A549 (cell line): ENCODE measurements at regions not wholly inside any gene's neighbourhood (a gene's known extent, or its start where the extent isn't known, plus 50 kb on each side); places are given as distances from the start of the nearest gene placed in this dataset.

Experiments used
- ATAC-seq, 2 experiments: fragments of 200-7000 bp in 1 of 2; fragments of >200 bp in 1 of 2; cut with Nextera tagmentation in 1 of 2; cut with Tn5 transposase in 1 of 2; 3 replicates each; pipeline versions ENCODE4 v1.8.0 to v1.9.1; 2018 to 2020; ENCODE audit warnings: mild to moderate bottlenecking in 1 of 2, moderate library complexity in 1 of 2
- CTCF ChIA-PET: fragments of 300-600 bp; sonication (Branson Sonifier 250); formaldehyde crosslinking; extraction: SDS; loops from one replicate; lab custom pipeline; 2021; ENCODE audit warnings: antibody characterized with exemption, inconsistent platforms; lab: Yijun Ruan, JAX
- POLR2A ChIA-PET: fragments of 350-600 bp; formaldehyde crosslinking; extraction: SDS; loops from one replicate; lab custom pipeline; 2021; ENCODE audit warnings: antibody characterized with exemption, inconsistent platforms; lab: Yijun Ruan, JAX
- DNase-seq, 2 experiments: peaks; one replicate each; pipeline versions ENCODE4 v3.0.0 to v3.0.0-alpha.2; 2011 to 2016; ENCODE audit warnings: low read depth in 1 of 2, low spot score in 1 of 2
- FAIRE-seq: peaks from 2 replicates; lab custom pipeline; 2011; peaks lifted over from hg19 to GRCh38; lab: Jason Lieb, UNC
- H3K27ac ChIP-seq, 2 experiments: fragments of >200 bp; sonication (Bioruptor Twin); formaldehyde crosslinking; 3 replicates each; pipeline ENCODE4 v1.5.1; 2016 to 2017
- H3K4me1 ChIP-seq: fragments of >200 bp; sonication (Bioruptor Twin); formaldehyde crosslinking; 3 replicates; pipeline ENCODE4 v1.6.1; 2016
- H3K4me2 ChIP-seq: fragments of >200 bp; sonication (Bioruptor Twin); formaldehyde crosslinking; 3 replicates; pipeline ENCODE4 v1.6.1; 2016
- H3K4me3 ChIP-seq: fragments of >200 bp; sonication (Bioruptor Twin); formaldehyde crosslinking; 3 replicates; pipeline ENCODE4 v1.5.1; 2016
- H3K9me3 ChIP-seq: fragments of >200 bp; sonication (Bioruptor Twin); formaldehyde crosslinking; 3 replicates; pipeline ENCODE4 v1.6.1; 2016
- BCL3 ChIP-seq: fragments of >200 bp; sonication (Bioruptor Twin); formaldehyde crosslinking; IDR thresholded peaks from 3 replicates; pipeline ENCODE4 v1.6.1; 2016
- CHD2 ChIP-seq: fragments of 150-350 bp; IDR thresholded peaks from 2 replicates; pipeline ENCODE4 v1.6.1; 2014; ENCODE audit warnings: low read length; ENCODE audit not compliant: partially characterized antibody
- EHMT2 ChIP-seq: fragments of 200-600 bp; sonication (generic); IDR thresholded peaks from 2 replicates; pipeline ENCODE4 v1.6.1; 2016; ENCODE audit warnings: antibody characterized with exemption, low read depth, mild to moderate bottlenecking, moderate library complexity
- ELK1 ChIP-seq: fragments of 150-350 bp; IDR thresholded peaks from 2 replicates; pipeline ENCODE4 v1.6.1; 2014; ENCODE audit warnings: low read depth, mild to moderate bottlenecking, low read length
- EP300 ChIP-seq, 2 experiments: fragments of >200 bp; sonication (Bioruptor Twin); formaldehyde crosslinking; IDR thresholded peaks; 2 replicates in 1 of 2; 3 replicates in 1 of 2; pipeline ENCODE4 v1.6.1; 2016 to 2017
- ESRRA ChIP-seq: fragments of 150-350 bp; IDR thresholded peaks from 2 replicates; pipeline ENCODE4 v1.6.1; 2014; ENCODE audit warnings: mild to moderate bottlenecking, low read length, borderline replicate concordance
- FOSL2 ChIP-seq, 2 experiments: fragments of 450-650 bp in 1 of 2; fragments of >200 bp in 1 of 2; sonication (Bioruptor Twin) in 1 of 2; formaldehyde crosslinking; IDR thresholded peaks; 2 replicates each; pipeline versions ENCODE4 v1.5.0 to v1.6.1; 2016 to 2020; ENCODE audit warnings: mild to moderate bottlenecking in 1 of 2, moderate library complexity in 1 of 2
- FOXS1 ChIP-seq: fragments of 250-450 bp; sonication (Bioruptor Pico); IDR thresholded peaks from 2 replicates; pipeline ENCODE4 v1.5.0; 2020; ENCODE audit warnings: mild to moderate bottlenecking, moderate library complexity
- GATA3 ChIP-seq: IDR thresholded peaks from 2 replicates; pipeline ENCODE4 v1.6.1; 2012; ENCODE audit warnings: borderline replicate concordance
- HEYL ChIP-seq: fragments of 250-450 bp; sonication (Bioruptor Pico); IDR thresholded peaks from 2 replicates; pipeline ENCODE4 v1.8.0; 2021; ENCODE audit warnings: mild to moderate bottlenecking, moderate library complexity
- HMGXB4 ChIP-seq: fragments of 250-450 bp; sonication (Bioruptor Pico); IDR thresholded peaks from 2 replicates; pipeline ENCODE4 v1.5.0; 2021; ENCODE audit warnings: mild to moderate bottlenecking, moderate library complexity, borderline replicate concordance
- JUN ChIP-seq, 2 experiments: fragments of >200 bp; sonication (Bioruptor Twin); formaldehyde crosslinking; IDR thresholded peaks; 2 replicates in 1 of 2; 3 replicates in 1 of 2; pipeline ENCODE4 v1.6.1; 2016 to 2017
- JUNB ChIP-seq: fragments of >200 bp; sonication (Bioruptor Twin); formaldehyde crosslinking; IDR thresholded peaks from 2 replicates; pipeline ENCODE4 v1.6.1; 2016
- KDM5A ChIP-seq: fragments of 200-600 bp; sonication (generic); IDR thresholded peaks from 2 replicates; pipeline ENCODE4 v1.6.1; 2016; ENCODE audit warnings: antibody characterized with exemption, mild to moderate bottlenecking
- MAX ChIP-seq: IDR thresholded peaks from 2 replicates; pipeline ENCODE4 v1.6.1; 2012
- POLR2AphosphoS2 ChIP-seq: conservative IDR thresholded peaks from 2 replicates; pipeline ENCODE4 v1.6.1; 2012; ENCODE audit warnings: low read length, improper control_type of control experiment, inconsistent platforms
- RAD21 ChIP-seq, 2 experiments: fragments of >200 bp in 1 of 2; sonication (Bioruptor Twin) in 1 of 2; formaldehyde crosslinking in 1 of 2; IDR thresholded peaks in 1 of 2; conservative IDR thresholded peaks in 1 of 2; 2 replicates in 1 of 2; 3 replicates in 1 of 2; pipeline ENCODE4 v1.6.1; 2012 to 2018; ENCODE audit warnings: inconsistent platforms in 1 of 2
- RARB ChIP-seq: fragments of 250-450 bp; sonication (Bioruptor Pico); IDR thresholded peaks from 2 replicates; pipeline ENCODE4 v1.8.0; 2021; ENCODE audit warnings: mild to moderate bottlenecking, moderate library complexity
- RCOR1 ChIP-seq: fragments of 150-350 bp; IDR thresholded peaks from 2 replicates; pipeline ENCODE4 v1.6.1; 2014; ENCODE audit warnings: antibody characterized with exemption, low read length, low read depth
- RFX5 ChIP-seq: fragments of 450-650 bp; IDR thresholded peaks from 2 replicates; pipeline ENCODE4 v1.7.1; 2014; ENCODE audit warnings: antibody characterized with exemption, mild to moderate bottlenecking, moderate library complexity
- SMC3 ChIP-seq: fragments of >200 bp; sonication (Bioruptor Twin); formaldehyde crosslinking; IDR thresholded peaks from 3 replicates; pipeline ENCODE4 v1.6.1; 2018; ENCODE audit warnings: inconsistent platforms
- SREBF2 ChIP-seq: fragments of 450-650 bp; IDR thresholded peaks from 2 replicates; pipeline ENCODE4 v1.6.1; 2014; ENCODE audit warnings: mild to moderate bottlenecking, moderate library complexity
- TP53 ChIP-seq: fragments of 250-450 bp; sonication (Bioruptor Pico); IDR thresholded peaks from 2 replicates; pipeline ENCODE4 v1.5.0; 2021; ENCODE audit warnings: mild to moderate bottlenecking, moderate library complexity
- WGBS: methylation state at CpG from one replicate; pipeline ENCODE4 v1.1.6; 2017; ENCODE audit errors: missing lambda C conversion rate; 5-methylcytosine and 5-hydroxymethylcytosine counted together

- POLR2A ChIA-PET, result interaction anchor here (0.6 kb wide), 1 partner anchor 577 kb away, joined by 4 read pairs; no protein-coding TSS in a partner anchor
- peak overlapping the region; percentile 66 to 87 for H3K27ac ChIP-seq
- ATAC-seq (peak; percentile 99 to 100), DNase-seq (peak; percentile 88 to 90), FAIRE-seq (peak; percentile 65)
- H3K4me2 ChIP-seq, result peak overlapping the region; percentile 79
- H3K9me3 ChIP-seq, result no peaks in the 10 kb centered on the region
- TF ChIP-seq MAX, result peak; percentile 58
- 0 out of 2 replicates have a peak, but pooled peaks have one; percentile 62 for TF ChIP-seq FOSL2 (IDR thresholded peaks at IDR 0.05)
- peak; percentile 84 for TF ChIP-seq FOSL2 (CRISPR knock-in tag; IDR thresholded peaks at IDR 0.05)
- TF ChIP-seq TP53, result no peak
- TF ChIP-seq RFX5, result no peak
- TF ChIP-seq RAD21 (conservative IDR thresholded peaks at IDR 0.05 in 1 of 2, IDR thresholded peaks at IDR 0.05 in 1 of 2), result 0 out of 5 replicates have a peak, but pooled peaks of 1 of the 2 experiments have one; percentile 14
- no peak for TF ChIP-seq ESRRA
- no peak for TF ChIP-seq KDM5A
- no peak for TF ChIP-seq RCOR1
- TF ChIP-seq HEYL (CRISPR knock-in tag), result no peak
- no peak for TF ChIP-seq BCL3
- TF ChIP-seq SMC3, result peak; percentile 24; the same call in 1 of the 3 replicates
- no peak for TF ChIP-seq EHMT2
- TF ChIP-seq JUNB, result peak; percentile 32; the same call in 1 of the 2 replicates
- TF ChIP-seq HMGXB4 (CRISPR knock-in tag), result no peak
- peak in 1 of 2 experiments; percentile 54; a peak in 2 of 5 replicates for TF ChIP-seq JUN (IDR thresholded peaks at IDR 0.05)
- no peak for TF ChIP-seq FOXS1 (CRISPR knock-in tag)
- TF ChIP-seq ELK1, result no peak
- TF ChIP-seq RARB (CRISPR knock-in tag), result peak; percentile 67; the same call in 1 of the 2 replicates
- no peak for TF ChIP-seq EP300 (IDR thresholded peaks at IDR 0.05)
- TF ChIP-seq POLR2AphosphoS2, result no peak
- no peak for TF ChIP-seq SREBF2
- TF ChIP-seq CHD2, result no peak
- peak; percentile 59; the same call in 1 of the 2 replicates for TF ChIP-seq GATA3
- CTCF ChIA-PET, result interaction anchor here (0.8 to 1.4 kb wide), 2 partner anchors 9 to 25 kb away, joined by 3 to 5 read pairs; no protein-coding TSS in a partner anchor
- WGBS, result 2% methylated on average over 5 of the region's 5 CpGs
- peaks cover 30% of the 10 kb centered on the region for H3K4me1 ChIP-seq
- H3K4me3 ChIP-seq, result 0 out of 3 replicates have a peak overlapping the region, but pooled peaks have one; percentile 6
Measured at GRCh38 chr3:117278424-117279190, 569.0 kb downstream of the TUSC7 start.
